Activated CD4-positive, alpha-beta memory T cell treated with anti-CD3 and anti-CD28 coated beads for 36 hours (primary cell): ENCODE measurements at regions not wholly inside any gene's neighbourhood (a gene's known extent, or its start where the extent isn't known, plus 50 kb on each side); places are given as distances from the start of the nearest gene placed in this dataset.
A peak's percentile ranks its signal among the peaks of the same experiment; 100 is the strongest.

Experiments used
- CTCF ChIA-PET: fragments of 350-600 bp; sonication (Branson Sonifier 250); formaldehyde crosslinking; loops from one replicate; lab custom pipeline; 2021; ENCODE audit warnings: antibody characterized with exemption, inconsistent platforms; lab: Charles Lee
- POLR2A ChIA-PET: fragments of 350-600 bp; sonication (Branson Sonifier 250); formaldehyde crosslinking; loops from one replicate; lab custom pipeline; 2021; ENCODE audit warnings: antibody characterized with exemption; lab: Charles Lee
- DNase-seq: peaks from one replicate; pipeline ENCODE4 v3.0.0-alpha.2; 2020
- H3K27ac Mint-ChIP-seq: one replicate; pipeline ENCODE4 v1.8.0; 2021; ENCODE audit warnings: mixed read lengths
- H3K27me3 Mint-ChIP-seq: one replicate; pipeline ENCODE4 v1.8.0; 2021; ENCODE audit warnings: mixed read lengths
- H3K36me3 Mint-ChIP-seq: one replicate; pipeline ENCODE4 v1.8.0; 2021; ENCODE audit warnings: mixed read lengths
- H3K4me1 Mint-ChIP-seq: one replicate; pipeline ENCODE4 v1.8.0; 2021; ENCODE audit warnings: low read depth, mixed read lengths
- H3K4me3 Mint-ChIP-seq: one replicate; pipeline ENCODE4 v1.8.0; 2021; ENCODE audit warnings: mild to moderate bottlenecking, mixed read lengths
- H3K9me3 Mint-ChIP-seq: one replicate; pipeline ENCODE4 v1.8.0; 2021; ENCODE audit warnings: mixed read lengths
- intact Hi-C: fragments of 100-400 bp; cut with micrococcal nuclease; formaldehyde crosslinking; loops from one replicate; pipeline ENCODE4 v1.15.1; 2023

GRCh38 chr10:2964632-2965296 lies 102.6 kb upstream of the PFKP start:
- Mint-ChIP-seq H3K4me1 (no peaks in the 10 kb centered on the region), H3K36me3 (no peaks in the 10 kb centered on the region), H3K27ac (no peak overlapping the region), H3K27me3 (peaks cover 13% of the 10 kb centered on the region), H3K9me3 (no peaks in the 10 kb centered on the region), H3K4me3 (no peak overlapping the region)
- intact Hi-C loops: no loop called here
- ChIA-PET POLR2A (no interaction called here), CTCF (no interaction called here)
- DNase-seq: no peak

GRCh38 chr10:2963889-2964631 lies 103.3 kb upstream of the PFKP start:
- intact Hi-C loops: no loop called here
- Mint-ChIP-seq H3K27ac (no peak overlapping the region), H3K36me3 (no peaks in the 10 kb centered on the region), H3K4me3 (no peak overlapping the region), H3K4me1 (no peaks in the 10 kb centered on the region), H3K27me3 (peaks cover 13% of the 10 kb centered on the region), H3K9me3 (no peaks in the 10 kb centered on the region)
- no peak for DNase-seq
- POLR2A ChIA-PET: no interaction called here
- CTCF ChIA-PET: no interaction called here

DNA sequence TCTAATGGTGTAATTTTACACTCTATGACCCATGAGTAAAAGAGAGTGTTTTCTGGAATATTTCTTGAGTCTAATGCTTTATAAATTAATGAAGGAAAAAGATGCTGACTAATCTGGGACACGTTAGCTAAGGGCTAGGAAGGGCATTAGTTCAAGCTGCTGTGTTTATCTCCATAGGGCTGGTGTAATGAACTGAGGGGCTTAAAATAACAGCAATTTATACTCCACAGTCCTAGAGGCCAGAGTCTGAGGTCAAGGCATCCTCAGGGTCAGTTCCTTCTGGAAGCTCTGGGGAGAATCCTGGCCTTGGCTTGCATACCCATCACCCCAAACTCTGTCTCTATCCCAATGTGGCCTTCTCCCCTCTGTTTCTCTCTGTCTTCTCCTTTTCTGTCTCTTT lies 105.2 kb upstream of the PFKP start:
- H3K4me3 Mint-ChIP-seq: no peak overlapping the region
- peaks cover 3% of the 10 kb centered on the region for H3K9me3 Mint-ChIP-seq
- H3K27ac Mint-ChIP-seq: no peak overlapping the region
- H3K27me3 Mint-ChIP-seq: peaks cover 12% of the 10 kb centered on the region
- ChIA-PET POLR2A (no interaction called here), CTCF (no interaction called here)
- DNase-seq: no peak
- no peaks in the 10 kb centered on the region for H3K4me1 Mint-ChIP-seq
- no peaks in the 10 kb centered on the region for H3K36me3 Mint-ChIP-seq
- intact Hi-C loops: no loop called here

GRCh38 chr10:2958659-2959058 lies 108.7 kb upstream of the PFKP start:
- intact Hi-C loops: no loop called here
- DNase-seq: no peak

GRCh38 chr10:2957785-2958184 lies 109.6 kb upstream of the PFKP start:
- H3K36me3 Mint-ChIP-seq: peaks cover 2% of the 10 kb centered on the region
- no peaks in the 10 kb centered on the region for H3K4me1 Mint-ChIP-seq
- peaks cover 19% of the 10 kb centered on the region for H3K27me3 Mint-ChIP-seq
- no peak overlapping the region for H3K27ac Mint-ChIP-seq
- POLR2A ChIA-PET: no interaction called here
- no peak overlapping the region for H3K4me3 Mint-ChIP-seq
- intact Hi-C loops: no loop called here
- H3K9me3 Mint-ChIP-seq: peaks cover 25% of the 10 kb centered on the region
- CTCF ChIA-PET: interaction anchor here (0.7 to 1.0 kb wide), 2 partner anchors 28 to 30 kb away, joined by 3 read pairs; no protein-coding TSS in a partner anchor
- no peak for DNase-seq

More at GRCh38 chr10:2958659-2959058, 108.7 kb upstream of the PFKP start:
- peaks cover 24% of the 10 kb centered on the region for H3K9me3 Mint-ChIP-seq
- no peak overlapping the region for H3K4me3 Mint-ChIP-seq
- POLR2A ChIA-PET: no interaction called here
- peaks cover 2% of the 10 kb centered on the region for H3K36me3 Mint-ChIP-seq
- CTCF ChIA-PET: no interaction called here
- no peak overlapping the region for H3K27ac Mint-ChIP-seq
- H3K4me1 Mint-ChIP-seq: no peaks in the 10 kb centered on the region
- peaks cover 15% of the 10 kb centered on the region for H3K27me3 Mint-ChIP-seq

GRCh38 chr10:2955064-2955463 lies 112.3 kb upstream of the PFKP start:
- no peak overlapping the region for H3K4me3 Mint-ChIP-seq
- peaks cover 25% of the 10 kb centered on the region for H3K9me3 Mint-ChIP-seq
- peaks cover 17% of the 10 kb centered on the region for H3K4me1 Mint-ChIP-seq
- H3K36me3 Mint-ChIP-seq: peaks cover 2% of the 10 kb centered on the region
- intact Hi-C loops: no loop called here
- ChIA-PET POLR2A (no interaction called here), CTCF (interaction anchor here (2.2 kb wide), 1 partner anchor 23 kb away, joined by 7 read pairs; no protein-coding TSS in a partner anchor)
- DNase-seq: no peak
- no peak overlapping the region for H3K27ac Mint-ChIP-seq
- H3K27me3 Mint-ChIP-seq: peaks cover 30% of the 10 kb centered on the region

GRCh38 chr10:2953495-2953894 lies 113.9 kb upstream of the PFKP start:
- H3K27ac Mint-ChIP-seq: no peak overlapping the region
- intact Hi-C loops: no loop called here
- H3K4me3 Mint-ChIP-seq: no peak overlapping the region
- H3K4me1 Mint-ChIP-seq: peaks cover 31% of the 10 kb centered on the region
- H3K9me3 Mint-ChIP-seq: peaks cover 25% of the 10 kb centered on the region
- no peak for DNase-seq
- peaks cover 34% of the 10 kb centered on the region for H3K27me3 Mint-ChIP-seq
- CTCF ChIA-PET: interaction anchor here (1.8 to 2.2 kb wide), 2 partner anchors 24 to 25 kb away, joined by 4 to 7 read pairs; no protein-coding TSS in a partner anchor
- peaks cover 2% of the 10 kb centered on the region for H3K36me3 Mint-ChIP-seq
- POLR2A ChIA-PET: no interaction called here

DNA sequence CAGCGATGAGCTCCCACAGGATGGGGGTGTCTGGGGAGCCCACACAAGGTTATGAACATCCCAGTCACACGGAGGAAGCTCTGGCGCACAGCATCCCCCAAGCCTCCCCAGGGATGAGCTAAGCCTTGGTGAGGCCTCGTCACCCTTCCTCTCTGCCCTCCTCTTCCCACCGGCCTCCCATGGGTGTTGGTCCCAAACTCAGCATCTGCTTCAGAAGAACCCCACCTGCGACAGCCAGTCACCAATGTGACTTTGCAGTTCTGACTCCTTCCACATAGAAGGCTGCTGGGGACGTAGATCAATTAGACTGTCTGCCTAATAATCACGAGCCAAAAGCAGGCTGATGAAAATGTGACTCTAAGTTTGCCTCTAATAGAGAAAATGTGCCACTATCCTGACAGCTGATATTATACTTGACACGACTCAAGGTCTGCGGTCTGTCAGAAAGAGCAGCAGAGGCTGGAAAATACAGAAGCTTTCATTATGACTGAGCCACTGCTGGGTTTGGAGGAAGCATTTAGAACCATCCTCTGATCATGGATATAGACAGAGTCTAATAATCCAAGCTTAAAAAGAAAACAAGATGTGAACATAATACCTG lies 116.0 kb upstream of the PFKP start:
- CTCF ChIA-PET: interaction anchor here (0.6 to 1.7 kb wide), 3 partner anchors 22 to 27 kb away, joined by 3 to 8 read pairs (median 3); no protein-coding TSS in a partner anchor
- peaks cover 41% of the 10 kb centered on the region for H3K27me3 Mint-ChIP-seq
- intact Hi-C loops: loop anchor here (2.0 kb wide), 1 partner anchor 221 kb away; the partner anchor contains the start of gene PITRM1
- H3K4me3 Mint-ChIP-seq: no peak overlapping the region
- H3K27ac Mint-ChIP-seq: peak overlapping the region; percentile 49
- H3K9me3 Mint-ChIP-seq: peaks cover 15% of the 10 kb centered on the region
- peaks cover under 1% of the 10 kb centered on the region for H3K36me3 Mint-ChIP-seq
- POLR2A ChIA-PET: interaction anchor here (1.1 kb wide), 1 partner anchor 144 kb away, joined by 4 read pairs; no protein-coding TSS in a partner anchor
- peak; percentile 47 for DNase-seq
- peaks cover 47% of the 10 kb centered on the region for H3K4me1 Mint-ChIP-seq

DNA sequence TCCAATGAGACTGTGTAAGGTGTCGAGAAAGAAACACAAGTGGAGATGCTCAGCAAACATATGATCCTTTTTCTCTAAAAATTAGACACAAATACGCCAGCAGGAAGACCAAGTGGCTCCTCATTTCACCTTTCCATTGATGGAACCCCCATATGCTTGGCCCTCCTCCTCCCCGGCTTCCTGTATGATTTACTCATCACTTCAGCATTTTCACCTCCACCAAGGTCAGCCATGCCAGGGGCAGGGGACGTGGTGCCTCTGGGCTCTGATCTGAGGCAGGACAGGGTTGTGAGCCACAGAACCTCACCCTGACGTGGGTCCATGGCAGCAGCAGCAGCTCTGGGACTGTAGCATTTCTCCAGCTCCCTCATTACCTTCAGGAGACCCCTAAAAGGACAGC lies 116.8 kb upstream of the PFKP start:
- CTCF ChIA-PET: interaction anchor here (1.7 kb wide), 1 partner anchor 22 kb away, joined by 8 read pairs; no protein-coding TSS in a partner anchor
- no peak overlapping the region for H3K4me3 Mint-ChIP-seq

GRCh38 chr10:2949948-2950354 lies 117.4 kb upstream of the PFKP start:
- ChIA-PET POLR2A (interaction anchor here (1.0 to 1.3 kb wide), 2 partner anchors 143 to 146 kb away, joined by 3 to 5 read pairs; no protein-coding TSS in a partner anchor), CTCF (no interaction called here)
- peak overlapping the region; percentile 20 for H3K4me3 Mint-ChIP-seq
- peaks cover 52% of the 10 kb centered on the region for H3K27me3 Mint-ChIP-seq
- peaks cover 4% of the 10 kb centered on the region for H3K9me3 Mint-ChIP-seq
- intact Hi-C loops: loop anchor here (1.0 to 10.0 kb wide), 4 partner anchors 115 to 223 kb away; partner anchors contain the start of genes PFKP and PITRM1
- peaks cover 47% of the 10 kb centered on the region for H3K4me1 Mint-ChIP-seq
- DNase-seq: peak; percentile 89
- peak overlapping the region; percentile 86 for H3K27ac Mint-ChIP-seq
- H3K36me3 Mint-ChIP-seq: no peaks in the 10 kb centered on the region

More for the DNA sequence above, 116.8 kb upstream of the PFKP start:
- POLR2A ChIA-PET: interaction anchor here (1.0 to 1.3 kb wide), 2 partner anchors 142 to 145 kb away, joined by 3 to 5 read pairs; no protein-coding TSS in a partner anchor
- peaks cover 8% of the 10 kb centered on the region for H3K9me3 Mint-ChIP-seq
- peaks cover 47% of the 10 kb centered on the region for H3K4me1 Mint-ChIP-seq
- intact Hi-C loops: loop anchor here (1.0 to 2.0 kb wide), 3 partner anchors 141 to 222 kb away; partner anchors contain the start of gene PITRM1
- peaks cover 47% of the 10 kb centered on the region for H3K27me3 Mint-ChIP-seq
- peak overlapping the region; percentile 86 for H3K27ac Mint-ChIP-seq
- H3K36me3 Mint-ChIP-seq: no peaks in the 10 kb centered on the region
- DNase-seq: no peak

GRCh38 chr10:2949221-2949947 lies 118.0 kb upstream of the PFKP start:
- H3K27ac Mint-ChIP-seq: peak overlapping the region; percentile 86
- intact Hi-C loops: loop anchor here (10.0 kb wide), 1 partner anchor 115 kb away; the partner anchor contains the start of gene PFKP
- peaks cover 52% of the 10 kb centered on the region for H3K27me3 Mint-ChIP-seq
- peaks cover 4% of the 10 kb centered on the region for H3K9me3 Mint-ChIP-seq
- ChIA-PET POLR2A (interaction anchor here (1.0 to 2.0 kb wide), 5 partner anchors 60 to 146 kb away, joined by 3 to 7 read pairs (median 5); no protein-coding TSS in a partner anchor), CTCF (no interaction called here)
- no peaks in the 10 kb centered on the region for H3K36me3 Mint-ChIP-seq
- no peak overlapping the region for H3K4me3 Mint-ChIP-seq
- H3K4me1 Mint-ChIP-seq: peaks cover 47% of the 10 kb centered on the region
- DNase-seq: no peak
